ENCODE measurements at regions not wholly inside any gene's neighbourhood (a gene's known extent, or its start where the extent isn't known, plus 50 kb on each side); places are given as distances from the start of the nearest gene placed in this dataset.

- no peak overlapping the region for H3K4me3 ChIP-seq (ENCODE audit: low read length)
- DNase-seq (ENCODE audit: low read depth, low spot score) = no peak
Measured at GRCh38 chr15:25178835-25179672, 224.3 kb downstream of the SNRPN start.

- H3K4me3 ChIP-seq (ENCODE audit: low read length) = no peak overlapping the region
- no peak for DNase-seq (ENCODE audit: low read depth, low spot score)
Measured at GRCh38 chr15:25179673-25180511, 225.1 kb downstream of the SNRPN start.

GRCh38 chr15:25180606-25181292, 226.0 kb downstream of the SNRPN start:
- no peak overlapping the region for H3K4me3 ChIP-seq (ENCODE audit: low read length)
- DNase-seq (ENCODE audit: low read depth, low spot score) = no peak

GRCh38 chr15:25181293-25182097, 226.7 kb downstream of the SNRPN start:
- H3K4me3 ChIP-seq (ENCODE audit: low read length) = no peak overlapping the region
- DNase-seq (ENCODE audit: low read depth, low spot score) = no peak

- DNase-seq (ENCODE audit: low read depth, low spot score) = no peak
Measured at GRCh38 chr15:25182098-25182478, 227.3 kb downstream of the SNRPN start.

GRCh38 chr15:25182736-25183445, 228.1 kb downstream of the SNRPN start:
- no peak for DNase-seq (ENCODE audit: low read depth, low spot score)
- H3K4me3 ChIP-seq (ENCODE audit: low read length) = no peak overlapping the region

More at GRCh38 chr15:25182098-25182478, 227.3 kb downstream of the SNRPN start:
- H3K4me3 ChIP-seq (ENCODE audit: low read length) = no peak overlapping the region

GRCh38 chr15:25183581-25184251, 228.9 kb downstream of the SNRPN start:
- no peak for DNase-seq (ENCODE audit: low read depth, low spot score)
- H3K4me3 ChIP-seq (ENCODE audit: low read length) = no peak overlapping the region

GRCh38 chr15:25184356-25185155, 229.8 kb downstream of the SNRPN start:
- H3K4me3 ChIP-seq (ENCODE audit: low read length) = no peak overlapping the region
- DNase-seq (ENCODE audit: low read depth, low spot score) = no peak

- no peak for DNase-seq (ENCODE audit: low read depth, low spot score)
- H3K4me3 ChIP-seq (ENCODE audit: low read length) = no peak overlapping the region
Measured at GRCh38 chr15:25185156-25185710, 230.4 kb downstream of the SNRPN start.

- DNase-seq (ENCODE audit: low read depth, low spot score) = no peak
- H3K4me3 ChIP-seq (ENCODE audit: low read length) = no peak overlapping the region
Measured at GRCh38 chr15:25185791-25186190, 231.0 kb downstream of the SNRPN start.

GRCh38 chr15:25186411-25186810, 231.6 kb downstream of the SNRPN start:
- no peak for DNase-seq (ENCODE audit: low read depth, low spot score)
- H3K4me3 ChIP-seq (ENCODE audit: low read length) = no peak overlapping the region

GRCh38 chr15:25186906-25187645, 232.3 kb downstream of the SNRPN start:
- no peak for DNase-seq (ENCODE audit: low read depth, low spot score)
- no peak overlapping the region for H3K4me3 ChIP-seq (ENCODE audit: low read length)

- no peak overlapping the region for H3K4me3 ChIP-seq (ENCODE audit: low read length)
- DNase-seq (ENCODE audit: low read depth, low spot score) = no peak
Measured at GRCh38 chr15:25188051-25188450, 233.3 kb downstream of the SNRPN start.

- DNase-seq (ENCODE audit: low read depth, low spot score) = no peak
Measured at GRCh38 chr15:25188551-25189101, 233.8 kb downstream of the SNRPN start.

GRCh38 chr15:25189551-25189950, 234.8 kb downstream of the SNRPN start:
- DNase-seq (ENCODE audit: low read depth, low spot score) = no peak
- no peak overlapping the region for H3K4me3 ChIP-seq (ENCODE audit: low read length)

More at GRCh38 chr15:25188551-25189101, 233.8 kb downstream of the SNRPN start:
- no peak overlapping the region for H3K4me3 ChIP-seq (ENCODE audit: low read length)

- DNase-seq (ENCODE audit: low read depth, low spot score) = no peak
- H3K4me3 ChIP-seq (ENCODE audit: low read length) = no peak overlapping the region
Measured at GRCh38 chr15:25192651-25193050, 237.9 kb downstream of the SNRPN start.

Data from Jurkat, Clone E6-1 (cell line).